Natural killer cell (primary cell): ENCODE measurements at regions not wholly inside any gene's neighbourhood (a gene's known extent, or its start where the extent isn't known, plus 50 kb on each side); places are given as distances from the start of the nearest gene placed in this dataset.

ENCODE experiments used
- ATAC-seq, 3 donors: fragments of 150-1000 bp in 2 of 3; fragments of 200-7000 bp in 1 of 3; cut with Tn5 transposase; 1 replicate in 1 of 3; 2 replicates in 2 of 3; pipeline ENCODE4 v1.10.0; 2021; ENCODE audit warnings: mild to moderate bottlenecking in 2 of 3, moderate library complexity in 2 of 3
- DNase-seq, 2 donors: peaks; one replicate each; pipeline versions ENCODE4 v3.0.0 to v3.0.0-alpha.2; 2013 to 2021; ENCODE audit warnings: mixed read lengths in 1 of 2
- H3K27ac ChIP-seq: one replicate; pipeline ENCODE4 v1.5.1; 2013; ENCODE audit warnings: mild to moderate bottlenecking, low read length
- H3K27me3 ChIP-seq: one replicate; pipeline ENCODE4 v1.6.1; 2013; ENCODE audit warnings: low read length; ENCODE audit not compliant: control insufficient read depth, insufficient read depth
- H3K36me3 ChIP-seq: one replicate; pipeline ENCODE4 v1.6.1; 2013; ENCODE audit warnings: low read length; ENCODE audit not compliant: control insufficient read depth, insufficient read depth
- H3K4me1 ChIP-seq: one replicate; pipeline ENCODE4 v1.6.1; 2013; ENCODE audit warnings: low read length; ENCODE audit not compliant: control insufficient read depth, insufficient read depth
- H3K4me3 ChIP-seq: one replicate; pipeline ENCODE4 v1.5.1; 2013; ENCODE audit warnings: low read length
- H3K9me3 ChIP-seq: one replicate; pipeline ENCODE4 v1.6.1; 2013; ENCODE audit warnings: low read length; ENCODE audit not compliant: control insufficient read depth, insufficient read depth
- H3K27ac Mint-ChIP-seq, 2 donors: one replicate each; pipeline ENCODE4 v1.8.0; 2022; ENCODE audit warnings: mild to moderate bottlenecking in 2 of 2, mixed read lengths in 2 of 2, moderate library complexity in 1 of 2
- H3K27me3 Mint-ChIP-seq, 2 donors: one replicate each; pipeline ENCODE4 v1.8.0; 2022; ENCODE audit warnings: low read depth in 2 of 2, mixed read lengths in 2 of 2
- H3K36me3 Mint-ChIP-seq: one replicate; pipeline ENCODE4 v1.8.0; 2022; ENCODE audit warnings: mixed read lengths
- H3K4me1 Mint-ChIP-seq, 2 donors: one replicate each; pipeline ENCODE4 v1.8.0; 2022; ENCODE audit warnings: mixed read lengths in 2 of 2
- H3K4me3 Mint-ChIP-seq: one replicate; pipeline ENCODE4 v1.8.0; 2022; ENCODE audit warnings: mild to moderate bottlenecking, moderate library complexity, mixed read lengths
- H3K9me3 Mint-ChIP-seq, 2 donors: one replicate each; pipeline ENCODE4 v1.8.0; 2022; ENCODE audit warnings: mixed read lengths in 2 of 2
- CTCF ChIP-seq: fragments of 200-600 bp; IDR thresholded peaks from one replicate; pipeline ENCODE4 v1.8.0; 2022; ENCODE audit warnings: antibody characterized with exemption
- WGBS: methylation state at CpG from one replicate; pipeline ENCODE4 v1.1.7; 2013; ENCODE audit warnings: missing lambda C conversion rate; ENCODE audit not compliant: insufficient coverage; 5-methylcytosine and 5-hydroxymethylcytosine counted together
- intact Hi-C: fragments of 100-400 bp; cut with micrococcal nuclease; formaldehyde crosslinking; loops from one replicate; pipeline ENCODE4 v1.14.2; 2022

GRCh38 chr13:85417807-85418206 lies 381.4 kb downstream of the SLITRK6 start:
- DNase-seq (no peak), ATAC-seq (no peak)
- no peak for TF ChIP-seq CTCF
- Histone ChIP-seq H3K4me3 (no peak overlapping the region), H3K36me3 (no peaks in the 10 kb centered on the region), H3K27me3 (no peaks in the 10 kb centered on the region), H3K27ac (no peak overlapping the region), H3K9me3 (no peaks in the 10 kb centered on the region), H3K4me1 (no peaks in the 10 kb centered on the region)
- H3K27ac Mint-ChIP-seq, result no peak overlapping the region
- intact Hi-C loops, result no loop called here
- H3K9me3 Mint-ChIP-seq, result peaks cover 4 to 8% of the 10 kb centered on the region in 2 donors
- WGBS, result 95% methylated on average over 6 of the region's 8 CpGs
- no peaks in the 10 kb centered on the region for H3K4me1 Mint-ChIP-seq
- H3K36me3 Mint-ChIP-seq, result no peaks in the 10 kb centered on the region
- no peak overlapping the region for H3K4me3 Mint-ChIP-seq
- no peaks in the 10 kb centered on the region for H3K27me3 Mint-ChIP-seq

- intact Hi-C loops, result no loop called here
- ATAC-seq (no peak), DNase-seq (no peak)
- no peak overlapping the region for H3K4me3 ChIP-seq
- WGBS, result 86% methylated on average over 1 of the region's 2 CpGs
- no peaks in the 10 kb centered on the region for H3K27me3 ChIP-seq
- Mint-ChIP-seq H3K4me3 (no peak overlapping the region), H3K4me1 (no peaks in the 10 kb centered on the region), H3K27ac (no peak overlapping the region), H3K27me3 (no peaks in the 10 kb centered on the region), H3K36me3 (no peaks in the 10 kb centered on the region), H3K9me3 (peaks cover 10 to 14% of the 10 kb centered on the region in 2 donors)
- no peaks in the 10 kb centered on the region for H3K9me3 ChIP-seq
- H3K36me3 ChIP-seq, result no peaks in the 10 kb centered on the region
- H3K27ac ChIP-seq, result no peak overlapping the region
- TF ChIP-seq CTCF, result no peak
- no peaks in the 10 kb centered on the region for H3K4me1 ChIP-seq
Measured at GRCh38 chr13:85413664-85414063, 385.6 kb downstream of the SLITRK6 start.

- no peak for ATAC-seq
- no peak for DNase-seq
- Mint-ChIP-seq H3K36me3 (no peaks in the 10 kb centered on the region), H3K4me1 (no peaks in the 10 kb centered on the region), H3K27me3 (no peaks in the 10 kb centered on the region), H3K27ac (no peak overlapping the region), H3K9me3 (peaks cover 8 to 10% of the 10 kb centered on the region in 2 donors), H3K4me3 (no peak overlapping the region)
- TF ChIP-seq CTCF, result no peak
- Histone ChIP-seq H3K27ac (no peak overlapping the region), H3K4me1 (no peaks in the 10 kb centered on the region), H3K36me3 (no peaks in the 10 kb centered on the region), H3K9me3 (no peaks in the 10 kb centered on the region), H3K4me3 (no peak overlapping the region), H3K27me3 (no peaks in the 10 kb centered on the region)
- intact Hi-C loops, result no loop called here
- WGBS, result 100% methylated on average over 1 of the region's 1 CpG
Measured at GRCh38 chr13:85412448-85412847, 386.8 kb downstream of the SLITRK6 start.

GRCh38 chr13:85411591-85411990 lies 387.6 kb downstream of the SLITRK6 start:
- intact Hi-C loops, result no loop called here
- Mint-ChIP-seq H3K9me3 (peaks cover 10 to 13% of the 10 kb centered on the region in 2 donors), H3K27me3 (no peaks in the 10 kb centered on the region), H3K36me3 (no peaks in the 10 kb centered on the region), H3K4me1 (no peaks in the 10 kb centered on the region), H3K27ac (no peak overlapping the region), H3K4me3 (no peak overlapping the region)
- H3K27me3 ChIP-seq, result no peaks in the 10 kb centered on the region
- no peak for TF ChIP-seq CTCF
- no peak for ATAC-seq
- H3K27ac ChIP-seq, result no peak overlapping the region
- WGBS, result 90% methylated on average over 2 of the region's 2 CpGs
- no peaks in the 10 kb centered on the region for H3K9me3 ChIP-seq
- no peaks in the 10 kb centered on the region for H3K36me3 ChIP-seq
- H3K4me3 ChIP-seq, result no peak overlapping the region
- H3K4me1 ChIP-seq, result no peaks in the 10 kb centered on the region
- no peak for DNase-seq
